ENCODE measurements at regions not wholly inside any gene's neighbourhood (a gene's known extent, or its start where the extent isn't known, plus 50 kb on each side); places are given as distances from the start of the nearest gene placed in this dataset.

GRCh38 chr9:2904242-2904930 lies 60.5 kb upstream of the PUM3 start:
- H3K4me3 ChIP-seq (replicated peaks; ENCODE audit: low read depth, low read length) = no peak overlapping the region
- TF ChIP-seq, protein P1, sequence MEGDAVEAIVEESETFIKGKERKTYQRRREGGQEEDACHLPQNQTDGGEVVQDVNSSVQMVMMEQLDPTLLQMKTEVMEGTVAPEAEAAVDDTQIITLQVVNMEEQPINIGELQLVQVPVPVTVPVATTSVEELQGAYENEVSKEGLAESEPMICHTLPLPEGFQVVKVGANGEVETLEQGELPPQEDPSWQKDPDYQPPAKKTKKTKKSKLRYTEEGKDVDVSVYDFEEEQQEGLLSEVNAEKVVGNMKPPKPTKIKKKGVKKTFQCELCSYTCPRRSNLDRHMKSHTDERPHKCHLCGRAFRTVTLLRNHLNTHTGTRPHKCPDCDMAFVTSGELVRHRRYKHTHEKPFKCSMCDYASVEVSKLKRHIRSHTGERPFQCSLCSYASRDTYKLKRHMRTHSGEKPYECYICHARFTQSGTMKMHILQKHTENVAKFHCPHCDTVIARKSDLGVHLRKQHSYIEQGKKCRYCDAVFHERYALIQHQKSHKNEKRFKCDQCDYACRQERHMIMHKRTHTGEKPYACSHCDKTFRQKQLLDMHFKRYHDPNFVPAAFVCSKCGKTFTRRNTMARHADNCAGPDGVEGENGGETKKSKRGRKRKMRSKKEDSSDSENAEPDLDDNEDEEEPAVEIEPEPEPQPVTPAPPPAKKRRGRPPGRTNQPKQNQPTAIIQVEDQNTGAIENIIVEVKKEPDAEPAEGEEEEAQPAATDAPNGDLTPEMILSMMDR (IDR thresholded peaks at IDR 0.05; ENCODE audit: insufficient read depth, low read length, poor library complexity, severe bottlenecking) = no peak

More at GRCh38 chr9:2904242-2904930, 60.5 kb upstream of the PUM3 start:
- Histone ChIP-seq H3K36me3 (ENCODE audit: control insufficient read depth, insufficient read depth, low read length) (no peaks in the 10 kb centered on the region), H3K27me3 (replicated peaks; ENCODE audit: control insufficient read depth, insufficient read depth, low read length) (no peaks in the 10 kb centered on the region)
- no peak for DNase-seq (ENCODE audit: extremely low read depth, insufficient read length)

Measured in GM06990 (cell line).